PFSK-1 (cell line): ENCODE measurements at regions not wholly inside any gene's neighbourhood (a gene's known extent, or its start where the extent isn't known, plus 50 kb on each side); places are given as distances from the start of the nearest gene placed in this dataset.

Experiments
- FOXP2 ChIP-seq: optimal IDR thresholded peaks from 2 replicates; pipeline ENCODE3; 2011; ENCODE audit warnings: borderline replicate concordance, control low read depth, inconsistent platforms; ENCODE audit not compliant: insufficient read depth; ENCODE audit errors: extremely low read length, extremely low read depth
- POLR2AphosphoS5 ChIP-seq: IDR thresholded peaks from 2 replicates; pipeline ENCODE4 v1.6.1; 2012; ENCODE audit warnings: low read depth, mild to moderate bottlenecking, control low read depth, low read length, moderate library complexity
- REST ChIP-seq, 2 experiments: IDR thresholded peaks; 2 replicates each; pipeline versions ENCODE4 v1.6.1 to v1.8.0; 2011 to 2012; ENCODE audit warnings: low read depth in 2 of 2, low read length in 2 of 2, control low read depth in 1 of 2, inconsistent platforms in 1 of 2, mild to moderate bottlenecking in 1 of 2, moderate library complexity in 1 of 2; ENCODE audit not compliant: insufficient read depth in 1 of 2
- SIN3A ChIP-seq: IDR thresholded peaks from 2 replicates; pipeline ENCODE4 v1.6.1; 2012; ENCODE audit warnings: mild to moderate bottlenecking, low read length, moderate library complexity, borderline replicate concordance; ENCODE audit not compliant: insufficient read depth
- TAF1 ChIP-seq: IDR thresholded peaks from 2 replicates; pipeline ENCODE4 v1.6.1; 2012; ENCODE audit warnings: low read length, control low read depth, borderline replicate concordance; ENCODE audit not compliant: insufficient read depth

GRCh38 chr2:66660804-66661203 lies 225.9 kb downstream of the MEIS1 start:
- no peak for TF ChIP-seq SIN3A
- no peak for TF ChIP-seq REST (IDR thresholded peaks at IDR 0.05; ENCODE audit: insufficient read depth in 1 of 2, low read depth in 2 of 2, low read length in 2 of 2)
- TF ChIP-seq POLR2AphosphoS5, result no peak
- TF ChIP-seq FOXP2, result no peak
- TF ChIP-seq TAF1, result no peak

- TF ChIP-seq POLR2AphosphoS5 (no peak), REST (IDR thresholded peaks at IDR 0.05; ENCODE audit: insufficient read depth in 1 of 2, low read depth in 2 of 2, low read length in 2 of 2) (no peak), FOXP2 (no peak), TAF1 (no peak), SIN3A (no peak)
Measured at GRCh38 chr2:66661253-66662173, 226.6 kb downstream of the MEIS1 start.

- TF ChIP-seq POLR2AphosphoS5 (no peak), FOXP2 (no peak), SIN3A (no peak), TAF1 (no peak), REST (IDR thresholded peaks at IDR 0.05; ENCODE audit: insufficient read depth in 1 of 2, low read depth in 2 of 2, low read length in 2 of 2) (no peak)
Measured at GRCh38 chr2:66665124-66665984, 230.4 kb downstream of the MEIS1 start.

GRCh38 chr2:66667301-66667700 lies 232.4 kb downstream of the MEIS1 start:
- TF ChIP-seq REST (IDR thresholded peaks at IDR 0.05; ENCODE audit: insufficient read depth in 1 of 2, low read depth in 2 of 2, low read length in 2 of 2) (no peak), TAF1 (no peak)
